ENCODE measurements at regions not wholly inside any gene's neighbourhood (a gene's known extent, or its start where the extent isn't known, plus 50 kb on each side); places are given as distances from the start of the nearest gene placed in this dataset.

DNA sequence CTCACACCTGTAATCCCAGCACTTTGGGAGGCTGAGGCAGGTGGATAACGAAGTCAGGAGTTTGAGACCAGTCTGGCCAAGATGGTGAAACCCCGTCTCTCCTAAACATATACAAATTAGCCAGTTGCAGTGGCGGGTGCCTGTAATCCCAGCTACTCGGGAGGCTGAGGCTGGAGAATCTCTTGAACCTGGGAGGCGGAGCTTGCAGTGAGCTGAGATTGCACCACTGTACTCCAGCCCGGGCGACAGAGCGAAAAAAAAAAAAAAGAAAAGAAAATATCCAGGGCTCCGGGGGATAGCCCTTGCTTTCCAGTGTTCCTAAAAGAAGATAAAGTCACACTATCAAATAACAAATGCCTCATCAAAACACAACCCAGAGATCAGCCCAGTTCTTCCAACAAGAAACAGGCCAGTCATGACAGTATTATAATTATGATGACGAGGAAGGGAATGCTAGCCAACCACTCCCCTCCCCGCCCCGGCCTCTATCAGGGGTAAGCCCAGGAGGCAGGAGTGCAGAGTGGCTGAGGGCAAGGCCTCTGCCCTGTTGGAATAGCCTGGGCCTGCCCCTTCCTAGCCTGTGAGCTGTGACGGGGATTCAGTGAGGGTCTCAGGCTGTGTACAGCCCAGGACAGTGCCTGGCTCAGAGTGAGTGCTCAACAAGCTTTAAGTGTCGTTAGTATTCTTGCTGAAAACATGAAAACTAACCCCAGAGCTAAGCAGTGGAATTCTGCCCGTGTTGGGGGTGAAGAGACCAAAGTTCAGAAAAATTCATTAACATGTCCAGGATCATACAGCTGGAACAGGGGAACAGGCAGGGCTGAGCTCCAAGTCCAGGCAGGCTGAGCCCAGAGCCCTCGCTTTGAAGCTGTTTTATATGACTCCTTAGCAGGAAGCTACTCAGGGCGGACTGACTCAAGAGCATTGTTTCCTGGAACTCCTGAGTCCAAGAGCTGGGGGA, 54.3 kb downstream of the FAM241B start:
- TF ChIP-seq CTCF (IDR thresholded peaks at IDR 0.05) = no peak
- TF ChIP-seq POLR2A (IDR thresholded peaks at IDR 0.05) = no peak
- H3K4me3 ChIP-seq (ENCODE audit: low read depth, poor library complexity, severe bottlenecking) = no peak overlapping the region
- intact Hi-C loops (cut with DNase I; ENCODE audit: low total_unique reads) = no loop called here
- WGBS, 2 donors = 43 to 49% methylated on average over 17 of the region's 17 CpGs
- peak in 1 of 2 donors; percentile 88 for DNase-seq (ENCODE audit: low spot score in 2 of 2)

GRCh38 chr10:69684981-69685353, 54.9 kb downstream of the FAM241B start:
- intact Hi-C loops (cut with DNase I; ENCODE audit: low total_unique reads) = no loop called here
- TF ChIP-seq POLR2A (IDR thresholded peaks at IDR 0.05) = no peak
- no peak for TF ChIP-seq CTCF (IDR thresholded peaks at IDR 0.05)
- peak in 1 of 2 donors; percentile 67 for DNase-seq (ENCODE audit: low spot score in 2 of 2)
- WGBS, 2 donors = 57 to 76% methylated on average over 4 of the region's 4 CpGs
- no peak overlapping the region for H3K4me3 ChIP-seq (ENCODE audit: low read depth, poor library complexity, severe bottlenecking)

DNA sequence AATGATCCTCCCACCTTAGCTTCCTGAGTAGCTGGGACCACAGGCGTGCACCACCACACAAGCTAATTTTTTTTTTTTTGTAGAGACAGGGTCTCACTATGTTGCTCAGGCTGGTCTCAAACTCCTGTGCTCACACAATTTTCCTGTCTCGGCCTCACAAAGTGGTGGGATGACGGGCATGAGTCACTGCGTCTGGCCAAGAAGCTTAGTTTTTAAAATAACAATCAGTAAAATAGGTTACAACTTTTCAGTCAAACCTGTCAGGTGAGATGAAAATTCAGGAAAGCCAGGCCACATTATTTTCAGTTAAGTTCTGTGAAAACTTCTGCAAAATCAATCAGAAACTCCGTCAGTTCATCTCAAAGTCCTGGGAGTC, 55.4 kb downstream of the FAM241B start:
- intact Hi-C loops (cut with DNase I; ENCODE audit: low total_unique reads) = no loop called here
- no peak for DNase-seq (ENCODE audit: low spot score in 2 of 2)
- TF ChIP-seq POLR2A (IDR thresholded peaks at IDR 0.05) (no peak), CTCF (IDR thresholded peaks at IDR 0.05) (no peak)
- H3K4me3 ChIP-seq (ENCODE audit: low read depth, poor library complexity, severe bottlenecking) = no peak overlapping the region
- 41 to 65% methylated on average over 5 of the region's 5 CpGs for WGBS, 2 donors

- 59 to 62% methylated on average over 18 of the region's 18 CpGs for WGBS, 2 donors
- H3K4me3 ChIP-seq (ENCODE audit: low read depth, poor library complexity, severe bottlenecking) = no peak overlapping the region
- intact Hi-C loops (cut with DNase I; ENCODE audit: low total_unique reads) = no loop called here
- peak in 1 of 2 donors; percentile 81 for DNase-seq (ENCODE audit: low spot score in 2 of 2)
- TF ChIP-seq CTCF (IDR thresholded peaks at IDR 0.05) = no peak
- TF ChIP-seq POLR2A (IDR thresholded peaks at IDR 0.05) = no peak
These were observed 55.9 kb downstream of the FAM241B start for GRCh38 chr10:69685802-69686585.

DNA sequence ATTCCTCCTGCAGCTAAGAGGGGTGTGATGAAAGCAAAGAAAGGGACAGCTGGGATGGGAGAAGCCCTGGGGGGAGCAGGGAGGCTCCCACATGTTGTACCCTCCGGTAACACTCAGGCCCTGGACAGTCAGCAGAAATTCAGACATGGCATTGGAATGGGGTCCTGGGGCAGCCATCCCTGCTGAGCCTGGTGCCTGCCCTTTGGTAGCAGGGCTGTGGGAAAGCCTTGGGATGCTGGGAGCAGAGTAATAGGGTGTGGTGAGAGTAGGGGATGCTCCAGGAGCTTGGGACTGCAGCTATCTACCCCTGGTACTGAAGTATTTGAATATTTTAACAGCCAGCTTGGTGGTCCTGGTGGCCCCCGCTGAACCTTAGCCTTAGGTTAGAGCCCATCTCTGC, 56.8 kb downstream of the FAM241B start:
- intact Hi-C loops (cut with DNase I; ENCODE audit: low total_unique reads) = no loop called here
- H3K4me3 ChIP-seq (ENCODE audit: low read depth, poor library complexity, severe bottlenecking) = no peak overlapping the region
- 96 to 97% methylated on average over 2 of the region's 2 CpGs for WGBS, 2 donors
- TF ChIP-seq CTCF (IDR thresholded peaks at IDR 0.05) (no peak), POLR2A (IDR thresholded peaks at IDR 0.05) (no peak)
- DNase-seq (ENCODE audit: low spot score in 2 of 2) = peak in 1 of 2 donors; percentile 54

Data from lower leg skin (tissue), 4 donors.